ENCODE measurements at regions not wholly inside any gene's neighbourhood (a gene's known extent, or its start where the extent isn't known, plus 50 kb on each side); places are given as distances from the start of the nearest gene placed in this dataset.

GRCh38 chr20:29741894-29742698, 1515.4 kb upstream of the DEFB115 start:
- ATAC-seq: no peak
- Mint-ChIP-seq H3K4me1 (no peaks in the 10 kb centered on the region), H3K4me3 (no peak overlapping the region), H3K27me3 (ENCODE audit: insufficient read depth, low read depth, poor library complexity) (no peaks in the 10 kb centered on the region), H3K27ac (no peak overlapping the region), H3K36me3 (ENCODE audit: low read depth) (peaks cover 26% of the 10 kb centered on the region), H3K9me3 (peaks cover 87% of the 10 kb centered on the region)
- no peak overlapping the region for H2AFZ ChIP-seq
- no peaks in the 10 kb centered on the region for H3K4me1 ChIP-seq (ENCODE audit: insufficient read depth)
- H3K9me2 ChIP-seq (ENCODE audit: insufficient read depth): no peaks in the 10 kb centered on the region
- no peak overlapping the region for H3K4me3 ChIP-seq
- H3F3A ChIP-seq (replicated peaks; ENCODE audit: low read depth): no peaks in the 10 kb centered on the region
- H3K27me3 ChIP-seq (ENCODE audit: insufficient read depth): no peaks in the 10 kb centered on the region
- H3K4me2 ChIP-seq: no peak overlapping the region
- H3K36me3 ChIP-seq (ENCODE audit: insufficient read depth): peaks cover 4% of the 10 kb centered on the region; the same call in 1 of the 2 replicates
- TF ChIP-seq ETS1 (IDR thresholded peaks at IDR 0.05) (no peak), JUNB (IDR thresholded peaks at IDR 0.05; ENCODE audit: unreplicated experiment) (no peak), CREB1 (CRISPR knock-in tag; IDR thresholded peaks at IDR 0.05; ENCODE audit: low read depth) (no peak), POLR2AphosphoS5 (IDR thresholded peaks at IDR 0.05; ENCODE audit: low read depth) (no peak), EZH2phosphoT487 (IDR thresholded peaks at IDR 0.05; ENCODE audit: unreplicated experiment) (no peak), REST (IDR thresholded peaks at IDR 0.05; ENCODE audit: unreplicated experiment) (no peak), NANOG (IDR thresholded peaks at IDR 0.05; ENCODE audit: borderline replicate concordance) (no peak), EZH2 (IDR thresholded peaks at IDR 0.05; ENCODE audit: low read depth, unreplicated experiment) (no peak), ZNF114 (CRISPR knock-in tag; IDR thresholded peaks at IDR 0.05) (no peak), STAT1 (IDR thresholded peaks at IDR 0.05; ENCODE audit: unreplicated experiment) (no peak), CTCF (conservative IDR thresholded peaks at IDR 0.05; ENCODE audit: low read depth in 2 of 2) (no peak)
- no peaks in the 10 kb centered on the region for H3K79me2 ChIP-seq (replicated peaks; ENCODE audit: insufficient read depth)
- no peak overlapping the region for H3K27ac ChIP-seq (ENCODE audit: low read depth)
- H4K20me1 ChIP-seq (replicated peaks; ENCODE audit: insufficient read depth): no peaks in the 10 kb centered on the region
- no peak for DNase-seq (ENCODE audit: low spot score)

Measured in GM23338 (cell line).